GM21825 (cell line): ENCODE measurements at regions not wholly inside any gene's neighbourhood (a gene's known extent, or its start where the extent isn't known, plus 50 kb on each side); places are given as distances from the start of the nearest gene placed in this dataset.

Source experiments
- ATAC-seq: cut with Tn5 transposase; IDR thresholded peaks from one replicate; pipeline ENCODE4 v1.9.1; 2021; ENCODE audit warnings: mild to moderate bottlenecking, moderate library complexity; ENCODE audit not compliant: unreplicated experiment

- ATAC-seq: no peak
Observed at GRCh38 chr7:127446842-127447241, 54.3 kb upstream of the ZNF800 start.
